NOMO-1 treated with dmso at 0.1 percent for 144 hours (cell line): ENCODE measurements at regions not wholly inside any gene's neighbourhood (a gene's known extent, or its start where the extent isn't known, plus 50 kb on each side); places are given as distances from the start of the nearest gene placed in this dataset.

ENCODE experiments used
- DNase-seq: peaks from one replicate; lab custom pipeline; 2025; ENCODE audit not compliant: unreplicated experiment; lab: John Stamatoyannopoulos, UW

DNA sequence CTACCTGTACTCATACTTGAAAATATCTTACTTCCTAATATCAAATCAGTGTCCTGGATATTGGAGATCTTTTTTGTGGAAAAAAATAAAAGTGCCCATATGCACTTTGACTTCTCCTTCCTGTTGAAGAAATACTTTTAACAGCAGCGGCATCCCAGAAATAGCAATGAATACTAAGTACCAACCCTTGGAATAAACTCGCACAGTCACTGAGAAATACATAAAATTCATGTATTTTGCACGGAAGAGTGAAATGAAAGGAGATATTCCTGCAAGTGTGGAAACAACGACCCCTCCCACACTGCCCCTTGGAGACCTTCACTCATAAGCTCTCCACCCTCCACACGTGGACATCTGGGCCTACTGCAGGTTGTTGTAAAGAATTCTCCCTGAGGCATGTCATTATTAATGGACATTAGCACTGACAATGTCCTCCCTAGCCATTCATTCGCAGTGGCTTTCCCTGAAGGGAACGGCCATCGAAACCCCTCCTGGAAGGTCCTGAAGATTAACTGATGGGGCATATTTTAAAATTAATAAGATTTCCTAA, 407.6 kb upstream of the PFKP start:
- DNase-seq: no peak

DNA sequence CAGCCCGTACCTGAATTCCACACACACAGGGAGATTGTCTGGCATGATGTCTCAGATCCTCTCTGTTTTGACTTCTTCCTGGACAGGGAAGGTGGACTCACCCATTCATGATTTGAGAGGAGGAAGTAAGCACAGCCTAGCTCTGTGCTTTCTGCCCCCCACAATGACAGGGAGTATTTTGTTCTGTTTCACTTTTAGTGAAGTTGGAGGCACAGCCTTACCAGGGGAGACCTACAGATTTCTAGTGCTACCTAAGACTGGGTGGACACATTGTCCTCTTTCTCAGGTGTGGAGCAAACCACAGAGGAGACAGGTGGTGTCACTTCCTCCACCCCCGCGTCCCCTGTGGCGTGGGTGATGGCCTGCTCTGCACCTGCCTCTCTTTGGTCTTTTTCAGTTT, 408.6 kb upstream of the PFKP start:
- peak; percentile 5 for DNase-seq

DNA sequence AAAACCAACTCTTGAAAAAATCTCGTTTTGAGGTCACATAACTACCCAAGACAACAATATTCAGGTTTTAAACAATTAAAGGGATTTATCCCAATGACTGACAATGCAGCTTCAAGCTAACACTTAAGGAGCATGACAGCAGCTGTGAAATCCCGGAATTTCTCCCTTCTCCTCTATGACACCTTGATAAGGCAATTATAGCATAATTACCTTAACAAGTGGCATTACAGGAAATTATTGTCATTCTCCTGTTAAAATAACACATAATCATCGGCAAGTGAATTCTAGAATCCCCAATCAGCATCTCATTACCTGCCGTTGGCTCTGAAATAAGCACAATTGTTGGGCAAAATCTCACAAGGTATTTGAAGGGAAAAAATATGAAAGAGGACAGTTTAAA, 417.0 kb upstream of the PFKP start:
- DNase-seq: no peak

DNA sequence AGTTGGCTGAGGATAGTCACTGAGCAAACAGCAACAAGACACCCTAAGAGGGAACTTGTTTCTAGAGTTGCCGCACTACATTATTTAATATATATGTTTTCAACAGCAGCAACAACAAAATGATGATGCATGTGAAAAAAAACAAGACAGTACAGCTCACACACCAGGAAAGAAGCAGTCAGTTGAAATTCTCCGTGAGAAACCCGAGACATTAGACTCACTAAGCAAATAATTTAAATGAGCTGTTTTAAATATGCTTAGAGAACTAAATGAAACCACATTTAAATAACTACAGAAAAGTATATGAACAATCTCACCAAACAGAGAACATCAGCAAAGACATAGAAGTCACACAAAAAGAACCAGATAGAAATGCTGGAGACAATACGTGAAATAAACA, 426.3 kb upstream of the PFKP start:
- DNase-seq: no peak

DNA sequence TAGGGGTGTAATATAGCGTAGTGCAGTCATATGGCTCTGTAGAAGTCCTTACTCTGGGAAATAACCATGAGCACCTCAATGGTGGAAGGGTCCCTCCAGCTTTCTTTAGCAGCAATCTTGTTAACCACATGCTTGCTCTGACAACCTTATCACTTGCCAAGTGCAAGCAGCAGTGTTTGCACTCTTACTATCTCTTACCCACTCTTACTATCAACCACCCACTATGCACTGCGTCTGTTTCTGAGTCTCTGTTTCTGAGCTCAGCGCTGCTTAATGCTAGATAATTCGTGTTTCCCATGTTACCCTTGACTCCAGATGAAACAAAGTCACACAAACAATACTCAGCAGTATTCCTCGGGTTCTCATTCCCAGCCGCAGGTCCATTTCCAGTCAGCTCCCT, 433.7 kb upstream of the PFKP start:
- DNase-seq: no peak

DNA sequence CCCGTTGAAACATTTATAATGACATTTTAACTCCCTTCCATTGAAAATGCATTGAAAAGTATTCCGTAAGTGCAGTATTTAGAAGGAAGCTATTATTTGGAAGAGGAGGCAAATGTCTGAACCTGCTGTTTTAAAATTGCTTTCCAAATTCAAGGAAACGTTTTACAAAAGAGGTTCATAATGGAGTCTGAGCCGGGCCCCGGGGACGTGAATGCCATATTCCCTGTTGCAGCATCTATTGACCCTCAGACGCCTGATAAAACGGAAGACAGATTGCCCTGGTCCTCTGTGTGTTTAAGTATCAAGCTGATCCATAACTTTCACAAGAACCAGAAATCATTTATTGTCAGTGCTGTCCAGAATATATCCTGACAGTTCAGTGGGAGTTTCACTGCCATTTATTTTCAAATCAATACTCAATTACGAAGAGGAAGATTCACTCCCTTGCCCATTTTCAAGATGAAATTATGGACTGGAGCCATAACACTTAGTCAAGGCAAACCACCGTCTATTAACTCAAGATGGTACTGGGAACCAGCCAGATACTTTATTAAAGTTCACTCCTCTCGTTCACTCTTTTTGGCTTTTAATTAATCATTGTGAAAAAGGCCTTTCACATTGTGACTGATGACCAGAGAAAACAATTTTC, 435.7 kb upstream of the PFKP start:
- no peak for DNase-seq

DNA sequence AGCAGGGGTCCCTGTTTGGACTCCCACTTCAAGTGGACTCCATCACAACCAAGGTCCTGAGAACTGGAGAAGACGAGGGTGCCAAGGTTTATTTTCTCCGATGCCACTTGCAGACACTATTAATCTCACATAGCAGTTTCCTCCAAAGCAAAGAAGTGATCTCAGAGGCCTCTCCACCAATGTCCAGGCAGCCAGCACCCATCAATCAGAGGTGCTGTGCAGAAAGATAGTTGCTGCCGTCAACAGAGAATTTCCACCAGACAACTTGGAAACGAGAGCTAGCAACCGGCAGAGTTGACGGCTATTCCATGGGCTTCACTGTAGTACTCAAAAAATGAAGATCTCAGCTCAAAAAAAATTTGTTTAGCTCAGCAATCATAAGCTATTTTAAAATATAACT, 438.6 kb upstream of the PFKP start:
- DNase-seq: no peak

DNA sequence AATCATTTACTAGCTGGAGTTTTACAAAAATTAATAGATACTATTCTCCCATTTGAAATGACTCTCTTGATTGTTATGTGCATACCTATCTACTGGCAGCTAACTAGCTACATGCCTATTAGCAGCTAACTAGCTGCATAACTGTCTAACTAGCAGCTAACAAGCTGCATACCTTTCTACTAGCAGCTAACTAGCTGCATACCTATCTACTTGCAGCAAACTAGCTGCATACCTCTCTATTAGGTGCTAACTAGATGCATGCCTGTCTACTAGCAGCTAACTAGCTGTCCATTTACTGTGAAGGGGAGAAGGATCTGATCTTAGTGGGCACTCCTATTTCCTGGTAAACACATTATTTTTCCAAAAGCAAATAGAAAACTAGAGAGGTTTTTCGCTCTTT, 439.4 kb upstream of the PFKP start:
- DNase-seq: no peak

DNA sequence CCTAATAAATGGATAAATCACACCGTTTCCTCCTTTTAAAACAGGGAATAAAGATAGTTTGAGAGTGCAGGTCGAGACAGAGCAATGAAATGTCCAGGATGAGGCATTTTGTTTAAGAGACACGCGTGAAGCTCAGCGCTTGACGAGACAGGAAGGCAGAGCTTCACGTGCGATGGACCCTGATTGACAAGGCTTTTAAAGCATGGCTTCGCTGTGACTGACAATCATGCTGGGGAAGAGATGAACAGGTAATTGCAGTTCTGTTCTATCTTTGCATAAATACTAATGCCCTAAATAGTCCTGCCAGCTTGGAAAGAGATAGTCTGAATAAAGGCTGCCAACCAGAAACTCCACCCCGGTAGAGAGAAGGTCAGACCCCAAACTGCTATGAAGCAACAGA, 442.3 kb upstream of the PFKP start:
- DNase-seq: no peak

DNA sequence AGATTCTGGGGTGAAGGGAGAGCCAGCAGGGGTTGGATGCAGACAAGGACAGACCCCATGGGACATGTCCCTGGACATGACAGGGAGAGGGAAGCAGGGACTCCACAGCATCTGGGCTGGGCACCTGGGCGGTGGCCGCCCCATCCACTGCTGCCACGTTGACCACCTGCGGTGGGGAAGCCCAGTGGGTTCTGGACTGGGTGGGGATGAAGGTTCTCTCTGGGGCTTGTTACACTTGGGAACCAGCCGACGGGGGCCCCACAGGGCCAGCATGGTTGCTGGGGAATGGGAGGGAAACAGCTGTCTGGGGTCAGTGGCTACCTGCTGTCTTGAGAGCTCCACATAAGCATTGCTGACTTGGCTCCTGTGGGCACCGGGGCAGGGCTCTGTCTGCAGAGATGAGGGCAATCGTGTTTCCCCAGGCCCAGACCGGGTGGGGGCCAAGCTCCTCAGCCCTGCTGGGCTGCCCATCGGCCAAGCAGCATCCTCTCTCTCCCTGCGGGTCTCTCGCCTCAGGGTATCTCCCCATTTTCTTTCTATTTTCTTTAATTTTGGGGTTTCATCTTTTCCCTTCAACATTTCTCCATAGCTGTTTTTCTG, 443.6 kb upstream of the PFKP start:
- DNase-seq: no peak

DNA sequence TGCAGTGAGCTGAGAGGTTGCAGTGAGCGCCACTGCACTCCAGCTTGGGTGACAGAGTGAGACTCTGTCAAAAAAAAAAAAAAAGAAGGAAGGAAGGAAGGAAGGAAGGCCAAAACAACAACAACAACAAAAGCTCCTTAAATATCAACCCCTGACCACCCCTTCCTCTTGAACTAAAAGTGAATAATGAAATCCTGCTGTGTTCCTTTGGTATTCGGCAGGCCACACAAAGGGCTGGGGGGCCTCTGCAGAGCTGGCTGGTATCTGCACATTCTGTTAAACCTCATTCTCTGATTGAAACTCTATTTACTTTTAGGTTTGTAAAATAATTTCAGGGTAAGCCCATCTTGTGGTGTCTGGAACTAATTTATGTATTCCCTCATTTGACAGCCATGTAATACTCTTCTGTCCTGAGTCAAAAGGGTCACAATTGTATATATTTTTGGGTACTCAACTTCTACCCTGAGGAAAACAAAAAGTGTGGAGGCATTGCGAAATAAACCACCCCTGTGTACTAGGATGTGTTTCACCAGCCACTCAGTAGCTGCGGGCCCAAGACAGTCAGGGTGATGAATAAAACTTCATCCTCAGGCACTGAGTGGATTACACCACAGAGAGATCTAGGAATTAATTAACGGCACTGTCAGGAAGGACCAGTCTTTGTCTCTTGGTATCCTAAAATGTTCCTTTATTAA, 446.4 kb upstream of the PFKP start:
- DNase-seq: no peak

DNA sequence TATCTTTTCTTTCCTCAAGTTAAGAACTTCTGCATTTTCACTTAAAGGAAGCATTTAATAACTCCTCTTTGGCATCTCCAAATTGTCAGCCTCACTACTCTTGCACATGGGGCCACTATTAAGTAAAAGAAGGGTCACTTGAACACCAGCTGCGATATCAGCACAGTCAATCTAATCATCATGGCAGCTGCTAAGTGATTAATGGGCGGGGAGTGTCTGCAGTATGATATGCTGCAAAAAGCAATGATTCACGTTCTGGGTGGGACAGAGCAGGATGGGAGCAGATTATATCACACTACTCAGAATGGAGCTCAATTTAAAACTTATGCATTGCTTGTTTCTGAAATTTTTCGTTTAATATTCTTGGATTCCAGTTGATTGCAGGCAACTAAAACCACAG, 447.4 kb upstream of the PFKP start:
- DNase-seq: peak; percentile 53

DNA sequence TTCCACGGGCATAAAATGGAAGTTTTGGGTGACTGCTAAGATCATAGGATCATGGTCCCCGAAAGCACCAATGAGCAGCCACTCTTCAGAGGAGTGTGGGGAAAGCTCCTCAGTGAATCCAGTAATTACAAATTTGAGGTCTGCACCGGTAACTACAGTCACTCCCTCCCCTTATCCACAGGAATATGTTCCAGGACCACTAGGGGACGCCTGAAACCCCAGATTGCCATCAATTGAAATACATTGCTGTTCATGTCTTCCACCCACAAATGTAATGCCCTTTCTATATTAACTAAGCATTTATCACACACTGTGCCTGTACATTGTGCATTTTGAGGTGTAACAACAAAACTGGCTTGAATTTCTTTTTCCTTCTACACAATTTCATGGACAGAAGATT, 447.9 kb upstream of the PFKP start:
- DNase-seq: peak; percentile 59

DNA sequence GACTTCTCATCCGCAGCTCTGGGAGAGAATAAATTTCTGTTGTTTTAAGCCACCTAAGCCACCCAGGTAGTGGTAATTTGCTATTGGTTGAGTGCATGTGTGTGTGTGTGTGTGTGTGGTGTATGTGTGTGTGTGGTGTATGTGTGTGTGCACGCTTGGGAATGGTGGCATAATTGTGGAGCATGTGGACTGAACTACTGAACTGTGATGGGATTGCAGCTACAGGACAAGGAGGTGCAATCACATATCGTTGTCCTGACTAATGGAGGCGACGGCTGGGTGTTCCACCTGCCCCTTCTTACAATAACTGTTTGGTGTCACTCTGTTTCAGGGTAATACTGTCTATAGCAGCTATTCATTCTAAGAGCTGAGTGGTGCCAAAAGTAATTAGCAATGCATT, 448.7 kb upstream of the PFKP start:
- no peak for DNase-seq

DNA sequence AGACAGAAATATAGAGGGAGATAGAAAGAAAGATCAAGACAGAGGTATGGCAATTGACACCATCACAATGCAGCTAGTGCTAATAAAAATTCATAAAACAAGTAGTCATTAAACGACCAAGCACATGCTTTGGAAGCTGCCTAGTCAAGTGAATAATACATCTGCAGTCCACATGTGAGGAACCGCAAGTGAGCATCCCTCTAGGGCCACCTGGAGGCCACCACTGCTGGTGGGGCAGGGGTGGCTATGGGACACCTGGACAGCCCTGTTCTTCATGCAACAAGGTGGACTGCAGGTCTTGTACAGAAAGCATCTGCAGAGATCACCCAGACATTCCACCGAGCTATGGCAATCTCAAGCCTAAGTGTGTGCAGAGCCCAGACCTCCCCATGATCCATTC, 451.1 kb upstream of the PFKP start:
- no peak for DNase-seq

DNA sequence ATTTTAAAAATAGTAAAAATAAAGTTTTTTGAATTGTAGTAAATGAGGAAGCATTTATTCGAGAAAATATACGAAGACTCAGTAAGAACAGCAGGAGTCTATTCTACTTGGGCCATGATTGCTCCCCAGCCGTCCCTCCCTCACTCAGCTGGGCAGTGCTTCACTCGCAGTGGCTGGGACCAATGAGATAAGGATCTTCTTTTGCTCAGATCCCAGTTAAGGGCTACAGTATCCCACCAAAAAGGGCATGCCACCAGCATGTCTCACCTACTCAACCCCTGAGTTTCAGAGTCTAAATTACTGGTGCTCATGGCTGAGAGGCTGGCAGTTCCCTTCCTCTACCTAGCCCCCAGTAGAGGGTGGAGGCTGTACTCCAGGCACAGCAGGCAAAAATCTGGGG, 455.7 kb upstream of the PFKP start:
- no peak for DNase-seq

DNA sequence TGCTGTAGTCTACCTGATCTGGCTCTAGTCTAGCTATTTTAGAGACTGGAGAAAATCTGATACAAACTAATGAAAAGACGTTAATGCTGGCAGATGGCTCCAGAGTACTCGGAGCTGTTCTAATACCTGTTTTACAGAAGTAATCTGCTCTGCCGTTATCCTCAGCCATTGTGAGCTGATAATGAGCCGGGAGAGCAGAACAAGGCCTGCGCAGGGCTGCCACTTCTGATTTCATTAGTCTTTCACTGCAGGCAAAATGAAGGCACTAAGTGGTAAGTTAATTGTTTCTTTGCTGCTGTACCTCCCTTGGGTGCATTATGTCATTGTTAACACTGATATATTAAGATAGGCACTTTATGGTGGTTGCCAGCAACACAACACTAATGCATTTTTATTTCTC, 456.4 kb upstream of the PFKP start:
- DNase-seq: no peak

DNA sequence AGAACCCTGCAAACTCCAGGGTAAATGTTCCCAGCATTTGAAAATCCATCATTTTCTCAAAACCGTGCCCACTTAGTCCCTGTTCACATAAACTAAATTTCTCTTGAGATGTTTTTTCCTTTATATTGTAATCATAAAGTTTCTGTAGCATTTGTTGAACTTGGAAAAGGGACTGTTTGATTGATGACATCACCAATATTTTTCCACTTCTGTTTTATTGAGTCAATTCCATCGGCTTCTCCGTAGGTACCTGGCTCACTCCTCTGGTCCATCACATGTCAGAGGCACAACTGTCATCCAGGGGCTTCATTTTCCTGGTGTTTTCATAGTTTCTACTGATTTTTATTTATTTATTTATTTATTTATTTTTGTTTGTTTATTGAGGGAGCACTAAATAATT, 462.5 kb upstream of the PFKP start:
- no peak for DNase-seq

DNA sequence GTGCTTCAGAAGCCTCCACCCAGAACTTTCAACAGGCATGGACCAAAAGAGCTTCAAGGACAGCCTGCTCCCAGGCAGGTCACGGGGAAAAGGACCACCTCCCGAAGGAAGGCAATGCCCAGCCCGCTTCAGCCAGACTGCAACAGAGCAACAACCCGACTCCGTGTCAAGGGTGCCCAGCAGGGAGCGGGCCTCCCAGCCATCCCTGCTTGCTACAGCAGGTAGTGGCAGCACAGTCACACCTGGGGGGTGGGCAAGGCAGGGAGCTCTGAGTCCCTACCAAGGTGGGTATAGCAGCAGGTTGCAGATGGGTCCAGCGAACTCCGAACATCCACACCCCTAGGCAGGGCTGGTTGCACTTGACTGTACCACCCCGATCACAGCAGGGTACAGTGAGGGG, 467.8 kb upstream of the PFKP start:
- DNase-seq: no peak

DNA sequence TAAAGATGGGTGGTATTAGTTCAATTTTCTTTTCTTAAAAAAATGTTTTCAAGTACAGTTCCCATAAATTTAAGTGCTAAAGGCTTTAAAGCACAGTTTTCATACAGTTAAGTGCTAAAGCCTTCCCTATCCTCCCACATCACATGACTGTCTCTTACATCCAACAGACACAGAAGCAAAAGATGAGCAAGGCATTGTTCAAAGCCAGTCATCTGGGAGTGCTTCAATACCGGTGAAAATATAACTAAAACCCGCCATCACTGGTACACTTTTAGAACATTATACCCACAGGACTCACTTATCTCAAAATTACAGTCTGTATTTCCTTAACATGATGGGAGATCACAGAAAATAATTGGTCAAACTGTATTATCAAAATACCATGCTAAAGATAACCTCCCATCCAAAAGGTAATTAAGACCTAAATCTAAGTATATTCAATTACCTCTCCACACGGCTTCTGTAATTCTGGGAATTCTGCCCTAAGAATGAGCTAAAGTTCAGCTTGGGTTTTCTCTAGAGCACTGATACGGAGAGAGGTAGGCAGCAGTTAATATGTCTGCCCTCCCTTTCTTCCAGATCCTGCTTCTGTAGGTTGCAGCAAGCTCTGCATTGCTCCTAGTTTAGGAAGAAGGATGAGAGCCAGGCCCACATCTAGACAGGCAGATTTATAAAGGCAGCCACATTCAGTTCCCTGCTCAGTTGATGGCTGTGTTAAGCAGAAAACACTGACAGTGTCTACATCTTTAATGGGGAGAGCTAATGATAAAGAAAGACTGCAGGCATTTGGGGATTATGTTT, 474.8 kb upstream of the PFKP start:
- no peak for DNase-seq

DNA sequence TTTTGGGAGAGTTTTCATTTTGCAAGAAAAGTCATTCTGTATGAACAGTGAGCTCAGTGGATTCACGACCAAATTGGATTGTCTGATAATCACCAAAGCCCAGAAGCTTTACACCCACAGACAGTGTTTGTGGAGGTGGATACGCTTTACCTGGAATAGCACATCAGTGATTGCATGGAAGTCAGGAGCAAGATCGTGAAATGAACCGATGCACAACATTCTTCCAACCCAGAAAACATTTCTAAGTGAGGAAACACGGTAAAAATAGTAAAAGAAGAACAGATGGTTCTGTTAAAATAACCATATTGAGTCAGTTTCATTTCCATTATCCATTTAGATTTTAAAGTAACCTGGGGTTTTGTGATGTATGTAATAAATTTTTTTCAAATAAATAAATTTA, 478.2 kb upstream of the PFKP start:
- DNase-seq: no peak

DNA sequence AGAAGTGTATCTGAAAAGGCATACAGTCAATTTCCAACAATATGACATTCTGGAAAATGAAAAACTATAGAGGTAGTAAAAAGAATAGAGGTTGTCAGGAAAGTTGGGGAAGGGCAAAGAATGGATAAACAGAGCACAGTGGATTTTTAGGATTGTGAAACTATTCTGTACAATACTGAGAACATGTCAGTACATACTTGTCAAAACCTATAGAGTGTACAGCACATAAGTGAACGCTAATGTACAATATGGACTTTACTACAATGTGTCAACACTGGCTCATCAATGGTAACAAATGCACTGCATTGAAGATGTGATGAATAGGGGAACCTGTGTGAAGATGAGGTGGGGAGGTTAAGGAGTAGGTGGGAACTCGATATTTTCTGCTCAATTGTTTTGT, 483.0 kb upstream of the PFKP start:
- no peak for DNase-seq
